HCT116 (cell line): ENCODE measurements at regions not wholly inside any gene's neighbourhood (a gene's known extent, or its start where the extent isn't known, plus 50 kb on each side); places are given as distances from the start of the nearest gene placed in this dataset.

ENCODE experiments used
- ATAC-seq: fragments of 200-7000 bp; cut with Tn5 transposase; 2 replicates; pipeline ENCODE4 v1.9.1; 2020; ENCODE audit warnings: mild to moderate bottlenecking, moderate library complexity
- BruUV-seq: library from RNA; stranded (reverse); fragments of 400-500 nt; replicated peaks from 2 replicates; lab custom pipeline; 2021; lab: Mats Ljungman, UMichigan
- CTCF ChIA-PET: fragments of 300-600 bp; sonication (Branson Sonifier 250); formaldehyde crosslinking; loops from one replicate; lab custom pipeline; 2021; ENCODE audit warnings: antibody characterized with exemption; lab: Charles Lee
- POLR2A ChIA-PET: fragments of 300-600, 350-600 bp; sonication (Branson Sonifier 250); formaldehyde crosslinking; loops from one replicate; lab custom pipeline; 2021; ENCODE audit warnings: antibody characterized with exemption; lab: Charles Lee
- RAD21 ChIA-PET, 2 experiments: fragments of 300-600 bp; sonication (Branson Sonifier 250); formaldehyde crosslinking; loops; one replicate each; lab custom pipeline; 2023; ENCODE audit warnings: low total read pairs in 2 of 2; ENCODE audit not compliant: uncharacterized antibody in 2 of 2, unreplicated experiment in 2 of 2, low non-redundant PET in 1 of 2; lab: Charles Lee
- DNase-seq: peaks from one replicate; pipeline ENCODE4 v3.0.0-alpha.2; 2010; ENCODE audit warnings: low read depth, low spot score
- H2AFZ ChIP-seq: fragments of 200-600 bp; shearing (Covaris generic), sonication (generic); 2 replicates; pipeline ENCODE4 v1.6.1; 2017; ENCODE audit warnings: low read depth, mixed run types, mixed read lengths, antibody characterized with exemption, low read length; ENCODE audit not compliant: poor library complexity, severe bottlenecking
- H3K27ac ChIP-seq: 2 replicates; pipeline ENCODE4 v1.5.1; 2012; ENCODE audit warnings: low read depth, low read length
- H3K27me3 ChIP-seq: fragments of 200-600 bp; sonication (generic); 2 replicates; pipeline ENCODE4 v1.6.1; 2016; ENCODE audit warnings: mixed run types, low read length, mixed read lengths; ENCODE audit not compliant: insufficient read depth
- H3K36me3 ChIP-seq, 2 experiments: fragments of 200-500 bp in 1 of 2; fragments of 200-600 bp in 1 of 2; sonication (Bioruptor generic) in 1 of 2; sonication (generic) in 1 of 2; 2 replicates each; pipeline versions ENCODE4 v1.5.1 to v1.6.1; 2014 to 2016; ENCODE audit warnings: low read length in 2 of 2, inconsistent platforms in 1 of 2, mixed read lengths in 1 of 2, mixed run types in 1 of 2; ENCODE audit not compliant: insufficient read depth in 2 of 2, control insufficient read depth in 1 of 2
- H3K4me1 ChIP-seq, 2 experiments: fragments of 200-600 bp in 1 of 2; sonication (generic) in 1 of 2; 2 replicates each; pipeline versions ENCODE4 v1.5.1 to v1.6.1; 2012 to 2017; ENCODE audit warnings: low read length in 2 of 2, inconsistent platforms in 1 of 2, mild to moderate bottlenecking in 1 of 2, mixed read lengths in 1 of 2, mixed run types in 1 of 2, moderate library complexity in 1 of 2; ENCODE audit not compliant: insufficient read depth in 2 of 2, control insufficient read depth in 1 of 2
- H3K4me2 ChIP-seq: fragments of 200-600 bp; sonication (generic); 2 replicates; pipeline ENCODE4 v1.6.1; 2017; ENCODE audit warnings: mixed run types, low read length, mixed read lengths
- H3K4me3 ChIP-seq, 2 experiments: fragments of 200-600 bp in 1 of 2; sonication (generic) in 1 of 2; replicated peaks in 1 of 2; 2 replicates each; pipeline ENCODE4 v1.5.1; 2011 to 2016; ENCODE audit warnings: low read length in 2 of 2, control low read depth in 1 of 2, low read depth in 1 of 2, mild to moderate bottlenecking in 1 of 2, mixed read lengths in 1 of 2, mixed run types in 1 of 2
- H3K79me2 ChIP-seq: fragments of 200-600 bp; sonication (generic); 2 replicates; pipeline ENCODE4 v1.6.1; 2017; ENCODE audit warnings: mild to moderate bottlenecking, mixed run types, low read length, moderate library complexity, mixed read lengths; ENCODE audit not compliant: insufficient read depth
- H3K9ac ChIP-seq: fragments of 200-600 bp; sonication (generic); 2 replicates; pipeline ENCODE4 v1.6.1; 2016; ENCODE audit warnings: low read length, mixed read lengths
- H3K9me2 ChIP-seq: fragments of 200-600 bp; sonication (generic), shearing (Covaris generic); 2 replicates; pipeline ENCODE4 v1.6.1; 2017; ENCODE audit warnings: mixed run types, mild to moderate bottlenecking, moderate library complexity; ENCODE audit not compliant: insufficient read depth
- H3K9me3 ChIP-seq, 2 experiments: fragments of 200-500 bp in 1 of 2; fragments of 200-600 bp in 1 of 2; sonication (Bioruptor generic) in 1 of 2; sonication (generic) in 1 of 2; 2 replicates each; pipeline ENCODE4 v1.6.1; 2014 to 2017; ENCODE audit warnings: low read length in 2 of 2, mixed read lengths in 2 of 2, inconsistent platforms in 1 of 2, low read depth in 1 of 2, mild to moderate bottlenecking in 1 of 2, mixed run types in 1 of 2, moderate library complexity in 1 of 2; ENCODE audit not compliant: control insufficient read depth in 1 of 2, insufficient read depth in 1 of 2
- H4K20me1 ChIP-seq: fragments of 200-600 bp; sonication (generic), shearing (Covaris generic); 2 replicates; pipeline ENCODE4 v1.6.1; 2017; ENCODE audit warnings: mixed run types, mild to moderate bottlenecking, moderate library complexity; ENCODE audit not compliant: insufficient read depth
- EGR1 ChIP-seq: IDR thresholded peaks from 2 replicates; pipeline ENCODE4 v1.6.1; 2012; ENCODE audit warnings: low read depth
- ELF1 ChIP-seq: IDR thresholded peaks from 2 replicates; pipeline ENCODE4 v1.6.1; 2012; ENCODE audit warnings: low read depth, borderline replicate concordance
- EZH2 ChIP-seq: fragments of 200-600 bp; sonication (generic); IDR thresholded peaks from 2 replicates; pipeline ENCODE4 v1.6.1; 2017; ENCODE audit warnings: antibody characterized with exemption, mixed run types
- EZH2phosphoT487 ChIP-seq: fragments of 200-600 bp; IDR thresholded peaks from 2 replicates; pipeline ENCODE4 v1.6.1; 2018; ENCODE audit warnings: antibody characterized with exemption, borderline replicate concordance
- FOSL1 ChIP-seq: IDR thresholded peaks from 2 replicates; pipeline ENCODE4 v1.6.1; 2012; ENCODE audit warnings: low read depth
- POLR2A ChIP-seq: IDR thresholded peaks from 2 replicates; pipeline ENCODE4 v1.7.0; 2011; ENCODE audit warnings: borderline replicate concordance; ENCODE audit not compliant: insufficient read depth, insufficient read length; ENCODE audit errors: extremely low read depth
- POLR2AphosphoS5 ChIP-seq: IDR thresholded peaks from 2 replicates; pipeline ENCODE4 v1.6.1; 2011; ENCODE audit warnings: mild to moderate bottlenecking, low read depth, low read length, moderate library complexity
- RAD21 ChIP-seq: IDR thresholded peaks from 2 replicates; pipeline ENCODE4 v1.6.1; 2012; ENCODE audit warnings: low read depth, mild to moderate bottlenecking
- SIN3A ChIP-seq: IDR thresholded peaks from 2 replicates; pipeline ENCODE4 v1.6.1; 2012; ENCODE audit warnings: low read depth
- SRF ChIP-seq: IDR thresholded peaks from 2 replicates; pipeline ENCODE4 v1.6.1; 2012; ENCODE audit warnings: low read depth
- ZFX ChIP-seq: fragments of 450-650 bp; IDR thresholded peaks from 2 replicates; pipeline ENCODE4 v1.6.1; 2017
- intact Hi-C: fragments of 100-400 bp; cut with micrococcal nuclease; formaldehyde crosslinking; loops from 2 replicates; pipeline ENCODE4 v1.10.0; 2022
- TF ChIP-seq, protein P1 (sequence below), 3 experiments: fragments of 200-600 bp in 1 of 3; sonication (generic) in 1 of 3; IDR thresholded peaks in 2 of 3; conservative IDR thresholded peaks in 1 of 3; 2 replicates each; pipeline ENCODE4 v1.5.1; 2012 to 2017; ENCODE audit warnings: low read depth in 2 of 3, low read length in 2 of 3, antibody characterized with exemption in 1 of 3, borderline replicate concordance in 1 of 3, control low read depth in 1 of 3, mild to moderate bottlenecking in 1 of 3, mixed read lengths in 1 of 3, mixed run types in 1 of 3, moderate library complexity in 1 of 3; ENCODE audit not compliant: insufficient read depth in 1 of 3
- TF ChIP-seq, protein P2 (sequence below): IDR thresholded peaks from 2 replicates; pipeline ENCODE4 v1.6.1; 2012
- TF ChIP-seq, protein P3 (sequence below): IDR thresholded peaks from 2 replicates; pipeline ENCODE4 v1.6.1; 2012
- TF ChIP-seq, protein P4 (sequence below): IDR thresholded peaks from 2 replicates; pipeline ENCODE4 v1.6.1; 2011; ENCODE audit warnings: mild to moderate bottlenecking, low read length, moderate library complexity; ENCODE audit not compliant: insufficient replicate concordance; ENCODE audit errors: extremely low read depth

DNA sequence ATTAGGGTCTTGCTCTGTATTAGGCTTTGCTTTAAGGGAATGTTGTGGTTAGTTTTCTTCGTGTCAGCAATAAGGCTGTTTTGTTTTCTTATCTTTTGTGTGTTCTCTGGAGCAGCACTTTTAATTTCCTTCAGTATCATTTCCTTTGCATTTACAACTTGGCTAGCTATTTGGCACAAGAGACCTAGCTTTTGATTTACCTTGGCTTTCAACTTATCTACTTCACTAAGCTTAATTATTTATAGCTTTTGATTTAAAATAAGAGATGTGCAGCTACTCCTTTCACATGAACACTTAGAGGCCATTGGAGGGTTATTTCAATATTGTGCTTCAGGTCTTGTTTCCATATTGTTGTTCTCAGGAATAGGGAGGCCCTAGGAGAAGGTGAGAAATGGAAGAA lies 68.2 kb downstream of the FAT4 start:
- Histone ChIP-seq H4K20me1 (no peaks in the 10 kb centered on the region), H3K4me3 (no peak overlapping the region), H3K36me3 (no peaks in the 10 kb centered on the region), H3K9me3 (no peaks in the 10 kb centered on the region), H3K9me2 (no peaks in the 10 kb centered on the region), H3K4me1 (no peaks in the 10 kb centered on the region), H3K9ac (no peak overlapping the region), H3K27ac (no peak overlapping the region), H3K27me3 (no peaks in the 10 kb centered on the region), H2AFZ (no peak overlapping the region), H3K4me2 (no peak overlapping the region), H3K79me2 (no peaks in the 10 kb centered on the region)
- ChIA-PET RAD21 (no interaction called here), CTCF (no interaction called here), POLR2A (no interaction called here)
- DNase-seq: no peak
- BruUV-seq: no TSS peak
- ATAC-seq: no peak
- intact Hi-C loops: no loop called here
- no peak for TF ChIP-seq ZFX
- TF ChIP-seq, protein P1, sequence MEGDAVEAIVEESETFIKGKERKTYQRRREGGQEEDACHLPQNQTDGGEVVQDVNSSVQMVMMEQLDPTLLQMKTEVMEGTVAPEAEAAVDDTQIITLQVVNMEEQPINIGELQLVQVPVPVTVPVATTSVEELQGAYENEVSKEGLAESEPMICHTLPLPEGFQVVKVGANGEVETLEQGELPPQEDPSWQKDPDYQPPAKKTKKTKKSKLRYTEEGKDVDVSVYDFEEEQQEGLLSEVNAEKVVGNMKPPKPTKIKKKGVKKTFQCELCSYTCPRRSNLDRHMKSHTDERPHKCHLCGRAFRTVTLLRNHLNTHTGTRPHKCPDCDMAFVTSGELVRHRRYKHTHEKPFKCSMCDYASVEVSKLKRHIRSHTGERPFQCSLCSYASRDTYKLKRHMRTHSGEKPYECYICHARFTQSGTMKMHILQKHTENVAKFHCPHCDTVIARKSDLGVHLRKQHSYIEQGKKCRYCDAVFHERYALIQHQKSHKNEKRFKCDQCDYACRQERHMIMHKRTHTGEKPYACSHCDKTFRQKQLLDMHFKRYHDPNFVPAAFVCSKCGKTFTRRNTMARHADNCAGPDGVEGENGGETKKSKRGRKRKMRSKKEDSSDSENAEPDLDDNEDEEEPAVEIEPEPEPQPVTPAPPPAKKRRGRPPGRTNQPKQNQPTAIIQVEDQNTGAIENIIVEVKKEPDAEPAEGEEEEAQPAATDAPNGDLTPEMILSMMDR (IDR thresholded peaks at IDR 0.05 in 2 of 3, conservative IDR thresholded peaks at IDR 0.05 in 1 of 3; ENCODE audit: borderline replicate concordance in 1 of 3, insufficient read depth in 1 of 3, low read depth in 2 of 3, low read length in 2 of 3): no peak
- no peak for TF ChIP-seq SRF
- TF ChIP-seq, protein P2, sequence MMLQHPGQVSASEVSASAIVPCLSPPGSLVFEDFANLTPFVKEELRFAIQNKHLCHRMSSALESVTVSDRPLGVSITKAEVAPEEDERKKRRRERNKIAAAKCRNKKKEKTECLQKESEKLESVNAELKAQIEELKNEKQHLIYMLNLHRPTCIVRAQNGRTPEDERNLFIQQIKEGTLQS: no peak
- no peak for TF ChIP-seq POLR2AphosphoS5
- no peak for TF ChIP-seq EZH2phosphoT487
- TF ChIP-seq ELF1: no peak
- no peak for TF ChIP-seq SIN3A
- no peak for TF ChIP-seq RAD21
- TF ChIP-seq POLR2A: no peak
- no peak for TF ChIP-seq FOSL1
- TF ChIP-seq, protein P3, sequence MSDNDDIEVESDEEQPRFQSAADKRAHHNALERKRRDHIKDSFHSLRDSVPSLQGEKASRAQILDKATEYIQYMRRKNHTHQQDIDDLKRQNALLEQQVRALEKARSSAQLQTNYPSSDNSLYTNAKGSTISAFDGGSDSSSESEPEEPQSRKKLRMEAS: no peak
- no peak for TF ChIP-seq EZH2
- no peak for TF ChIP-seq EGR1
- TF ChIP-seq, protein P4, sequence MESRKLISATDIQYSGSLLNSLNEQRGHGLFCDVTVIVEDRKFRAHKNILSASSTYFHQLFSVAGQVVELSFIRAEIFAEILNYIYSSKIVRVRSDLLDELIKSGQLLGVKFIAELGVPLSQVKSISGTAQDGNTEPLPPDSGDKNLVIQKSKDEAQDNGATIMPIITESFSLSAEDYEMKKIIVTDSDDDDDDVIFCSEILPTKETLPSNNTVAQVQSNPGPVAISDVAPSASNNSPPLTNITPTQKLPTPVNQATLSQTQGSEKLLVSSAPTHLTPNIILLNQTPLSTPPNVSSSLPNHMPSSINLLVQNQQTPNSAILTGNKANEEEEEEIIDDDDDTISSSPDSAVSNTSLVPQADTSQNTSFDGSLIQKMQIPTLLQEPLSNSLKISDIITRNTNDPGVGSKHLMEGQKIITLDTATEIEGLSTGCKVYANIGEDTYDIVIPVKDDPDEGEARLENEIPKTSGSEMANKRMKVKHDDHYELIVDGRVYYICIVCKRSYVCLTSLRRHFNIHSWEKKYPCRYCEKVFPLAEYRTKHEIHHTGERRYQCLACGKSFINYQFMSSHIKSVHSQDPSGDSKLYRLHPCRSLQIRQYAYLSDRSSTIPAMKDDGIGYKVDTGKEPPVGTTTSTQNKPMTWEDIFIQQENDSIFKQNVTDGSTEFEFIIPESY: no peak
